ENCODE measurements at regions not wholly inside any gene's neighbourhood (a gene's known extent, or its start where the extent isn't known, plus 50 kb on each side); places are given as distances from the start of the nearest gene placed in this dataset.

GRCh38 chr5:57576317-57576716 is 93.7 kb upstream of the ACTBL2 start:
- TF ChIP-seq POLR2A (IDR thresholded peaks at IDR 0.05) = no peak
- TF ChIP-seq CTCF (IDR thresholded peaks at IDR 0.05) = no peak
